ENCODE measurements at regions not wholly inside any gene's neighbourhood (a gene's known extent, or its start where the extent isn't known, plus 50 kb on each side); places are given as distances from the start of the nearest gene placed in this dataset.

GRCh38 chr3:150146991-150147761 lies 176.5 kb upstream of the PFN2 start:
- DNase-seq = no peak
- H3K23ac ChIP-seq (ENCODE audit: low read length) = no peak overlapping the region
- H3K79me1 ChIP-seq (ENCODE audit: low read length) = no peaks in the 10 kb centered on the region
- no peak overlapping the region for H2BK120ac ChIP-seq (ENCODE audit: low read depth, low read length)
- H3K9ac ChIP-seq (ENCODE audit: low read length) = no peak overlapping the region
- no peaks in the 10 kb centered on the region for H3K27me3 ChIP-seq (ENCODE audit: insufficient read depth, low read length, poor library complexity)
- H3K56ac ChIP-seq (ENCODE audit: low read length) = no peak overlapping the region
- no peak overlapping the region for H3K4me3 ChIP-seq (ENCODE audit: low read length)
- H3K4me1 ChIP-seq (ENCODE audit: control insufficient read depth, low read depth, low read length) = no peaks in the 10 kb centered on the region
- H3K27ac ChIP-seq (ENCODE audit: low read depth, low read length) = no peak overlapping the region
- no peaks in the 10 kb centered on the region for H3K79me2 ChIP-seq (ENCODE audit: control insufficient read depth, insufficient read depth, low read length)
- no peak overlapping the region for H2AK5ac ChIP-seq (ENCODE audit: low read length)
- no peak overlapping the region for H3K18ac ChIP-seq (ENCODE audit: low read length)
- no peak overlapping the region for H2BK5ac ChIP-seq (ENCODE audit: low read length)
- no peak overlapping the region for H3K4ac ChIP-seq (ENCODE audit: low read depth, low read length)
- H2BK15ac ChIP-seq (replicated peaks; ENCODE audit: low read depth) = no peak overlapping the region
- H3K4me2 ChIP-seq (ENCODE audit: low read length) = no peak overlapping the region
- no peak overlapping the region for H4K8ac ChIP-seq (ENCODE audit: low read depth, low read length)
- no CpG with 5 or more reads among the region's 10 CpGs for WGBS (ENCODE audit: extremely low coverage, insufficient coverage, low lambda C conversion rate)
- H4K5ac ChIP-seq (ENCODE audit: low read length) = no peak overlapping the region
- H3K36me3 ChIP-seq (ENCODE audit: control insufficient read depth, insufficient read depth, low read length) = no peaks in the 10 kb centered on the region

GRCh38 chr3:150145659-150146058 lies 175.0 kb upstream of the PFN2 start:
- no peak overlapping the region for H2AK5ac ChIP-seq (ENCODE audit: low read length)
- no peak overlapping the region for H2BK120ac ChIP-seq (ENCODE audit: low read depth, low read length)
- no peak overlapping the region for H3K4ac ChIP-seq (ENCODE audit: low read depth, low read length)
- H3K79me1 ChIP-seq (ENCODE audit: low read length) = no peaks in the 10 kb centered on the region
- no peak overlapping the region for H4K5ac ChIP-seq (ENCODE audit: low read length)
- H3K56ac ChIP-seq (ENCODE audit: low read length) = no peak overlapping the region
- H2BK15ac ChIP-seq (replicated peaks; ENCODE audit: low read depth) = no peak overlapping the region
- no peak overlapping the region for H3K9ac ChIP-seq (ENCODE audit: low read length)
- H3K4me1 ChIP-seq (ENCODE audit: control insufficient read depth, low read depth, low read length) = no peaks in the 10 kb centered on the region
- H3K23ac ChIP-seq (ENCODE audit: low read length) = no peak overlapping the region
- no peak for DNase-seq
- H4K8ac ChIP-seq (ENCODE audit: low read depth, low read length) = no peak overlapping the region
- H3K4me2 ChIP-seq (ENCODE audit: low read length) = no peak overlapping the region
- H3K27me3 ChIP-seq (ENCODE audit: insufficient read depth, low read length, poor library complexity) = no peaks in the 10 kb centered on the region
- H3K36me3 ChIP-seq (ENCODE audit: control insufficient read depth, insufficient read depth, low read length) = no peaks in the 10 kb centered on the region
- no peak overlapping the region for H3K4me3 ChIP-seq (ENCODE audit: low read length)
- no peak overlapping the region for H3K27ac ChIP-seq (ENCODE audit: low read depth, low read length)
- no peak overlapping the region for H3K18ac ChIP-seq (ENCODE audit: low read length)
- WGBS (ENCODE audit: extremely low coverage, insufficient coverage, low lambda C conversion rate) = no CpG with 5 or more reads among the region's 3 CpGs
- no peak overlapping the region for H2BK5ac ChIP-seq (ENCODE audit: low read length)
- no peaks in the 10 kb centered on the region for H3K79me2 ChIP-seq (ENCODE audit: control insufficient read depth, insufficient read depth, low read length)

GRCh38 chr3:150144191-150144708 lies 173.6 kb upstream of the PFN2 start:
- DNase-seq = no peak

GRCh38 chr3:150142936-150143335 lies 172.2 kb upstream of the PFN2 start:
- Histone ChIP-seq H3K4ac (ENCODE audit: low read depth, low read length) (no peak overlapping the region), H3K79me2 (ENCODE audit: control insufficient read depth, insufficient read depth, low read length) (no peaks in the 10 kb centered on the region), H3K23ac (ENCODE audit: low read length) (no peak overlapping the region), H2BK120ac (ENCODE audit: low read depth, low read length) (no peak overlapping the region), H3K27me3 (ENCODE audit: insufficient read depth, low read length, poor library complexity) (no peaks in the 10 kb centered on the region), H3K18ac (ENCODE audit: low read length) (no peak overlapping the region), H2BK5ac (ENCODE audit: low read length) (no peak overlapping the region), H3K4me1 (ENCODE audit: control insufficient read depth, low read depth, low read length) (no peaks in the 10 kb centered on the region), H2AK5ac (ENCODE audit: low read length) (no peak overlapping the region), H3K27ac (ENCODE audit: low read depth, low read length) (no peak overlapping the region), H3K4me2 (ENCODE audit: low read length) (no peak overlapping the region), H3K56ac (ENCODE audit: low read length) (no peak overlapping the region), H3K36me3 (ENCODE audit: control insufficient read depth, insufficient read depth, low read length) (no peaks in the 10 kb centered on the region), H4K5ac (ENCODE audit: low read length) (no peak overlapping the region), H4K8ac (ENCODE audit: low read depth, low read length) (no peak overlapping the region), H3K4me3 (ENCODE audit: low read length) (no peak overlapping the region), H3K79me1 (ENCODE audit: low read length) (no peaks in the 10 kb centered on the region), H3K9ac (ENCODE audit: low read length) (no peak overlapping the region), H2BK15ac (replicated peaks; ENCODE audit: low read depth) (no peak overlapping the region)
- DNase-seq = no peak

More at GRCh38 chr3:150144191-150144708, 173.6 kb upstream of the PFN2 start:
- Histone ChIP-seq H3K79me2 (ENCODE audit: control insufficient read depth, insufficient read depth, low read length) (no peaks in the 10 kb centered on the region), H3K4ac (ENCODE audit: low read depth, low read length) (no peak overlapping the region), H3K4me1 (ENCODE audit: control insufficient read depth, low read depth, low read length) (no peaks in the 10 kb centered on the region), H3K27ac (ENCODE audit: low read depth, low read length) (no peak overlapping the region), H3K27me3 (ENCODE audit: insufficient read depth, low read length, poor library complexity) (no peaks in the 10 kb centered on the region), H2BK5ac (ENCODE audit: low read length) (no peak overlapping the region), H3K79me1 (ENCODE audit: low read length) (no peaks in the 10 kb centered on the region), H2AK5ac (ENCODE audit: low read length) (no peak overlapping the region), H3K18ac (ENCODE audit: low read length) (no peak overlapping the region), H3K23ac (ENCODE audit: low read length) (no peak overlapping the region), H4K8ac (ENCODE audit: low read depth, low read length) (no peak overlapping the region), H3K4me2 (ENCODE audit: low read length) (no peak overlapping the region), H2BK15ac (replicated peaks; ENCODE audit: low read depth) (no peak overlapping the region), H3K36me3 (ENCODE audit: control insufficient read depth, insufficient read depth, low read length) (no peaks in the 10 kb centered on the region), H3K9ac (ENCODE audit: low read length) (no peak overlapping the region), H2BK120ac (ENCODE audit: low read depth, low read length) (no peak overlapping the region), H3K4me3 (ENCODE audit: low read length) (no peak overlapping the region), H3K56ac (ENCODE audit: low read length) (no peak overlapping the region), H4K5ac (ENCODE audit: low read length) (no peak overlapping the region)
- WGBS (ENCODE audit: extremely low coverage, insufficient coverage, low lambda C conversion rate) = no CpG with 5 or more reads among the region's 6 CpGs

GRCh38 chr3:150141790-150142326 lies 171.2 kb upstream of the PFN2 start:
- no peak overlapping the region for H2BK5ac ChIP-seq (ENCODE audit: low read length)
- no peaks in the 10 kb centered on the region for H3K79me2 ChIP-seq (ENCODE audit: control insufficient read depth, insufficient read depth, low read length)
- H2BK15ac ChIP-seq (replicated peaks; ENCODE audit: low read depth) = peak overlapping the region; percentile 9
- no peak overlapping the region for H3K56ac ChIP-seq (ENCODE audit: low read length)
- no peaks in the 10 kb centered on the region for H3K27me3 ChIP-seq (ENCODE audit: insufficient read depth, low read length, poor library complexity)
- H3K4ac ChIP-seq (ENCODE audit: low read depth, low read length) = peak overlapping the region; percentile 2
- peak overlapping the region; percentile 51 for H3K18ac ChIP-seq (ENCODE audit: low read length)
- H2AK5ac ChIP-seq (ENCODE audit: low read length) = no peak overlapping the region
- no peak overlapping the region for H4K8ac ChIP-seq (ENCODE audit: low read depth, low read length)
- H3K79me1 ChIP-seq (ENCODE audit: low read length) = no peaks in the 10 kb centered on the region
- no CpG with 5 or more reads among the region's 3 CpGs for WGBS (ENCODE audit: extremely low coverage, insufficient coverage, low lambda C conversion rate)
- no peak overlapping the region for H3K4me3 ChIP-seq (ENCODE audit: low read length)
- H3K9ac ChIP-seq (ENCODE audit: low read length) = no peak overlapping the region
- no peak overlapping the region for H4K5ac ChIP-seq (ENCODE audit: low read length)
- H3K4me1 ChIP-seq (ENCODE audit: control insufficient read depth, low read depth, low read length) = no peaks in the 10 kb centered on the region
- H3K36me3 ChIP-seq (ENCODE audit: control insufficient read depth, insufficient read depth, low read length) = no peaks in the 10 kb centered on the region
- H3K4me2 ChIP-seq (ENCODE audit: low read length) = no peak overlapping the region
- no peak for DNase-seq
- no peak overlapping the region for H3K27ac ChIP-seq (ENCODE audit: low read depth, low read length)
- no peak overlapping the region for H2BK120ac ChIP-seq (ENCODE audit: low read depth, low read length)
- no peak overlapping the region for H3K23ac ChIP-seq (ENCODE audit: low read length)

Data from mesendoderm (in vitro differentiated cells).